Omental fat pad (tissue), 3 donors: ENCODE measurements at regions not wholly inside any gene's neighbourhood (a gene's known extent, or its start where the extent isn't known, plus 50 kb on each side); places are given as distances from the start of the nearest gene placed in this dataset.
A peak's percentile ranks its signal among the peaks of the same experiment; 100 is the strongest.
"Not testable (repeated sequence)": the region's sequence is repeated elsewhere in the genome, so short reads cannot be mapped to it uniquely, and the experiment has no call there.

ENCODE experiments used
- ATAC-seq: fragments of 150-250 bp; one replicate; pipeline ENCODE4 v1.9.1; 2016; ENCODE audit warnings: mild to moderate bottlenecking, moderate library complexity; ENCODE audit not compliant: low FRiP score
- DNase-seq: peaks from one replicate; pipeline ENCODE4 v3.0.0-alpha.2; 2019; ENCODE audit warnings: low spot score
- CTCF ChIP-seq, 3 donors: fragments of 450-650 bp; IDR thresholded peaks; one replicate each; pipeline ENCODE4 v1.5.1; 2016 to 2017; ENCODE audit warnings: antibody characterized with exemption in 3 of 3, mild to moderate bottlenecking in 3 of 3, moderate library complexity in 2 of 3

DNA sequence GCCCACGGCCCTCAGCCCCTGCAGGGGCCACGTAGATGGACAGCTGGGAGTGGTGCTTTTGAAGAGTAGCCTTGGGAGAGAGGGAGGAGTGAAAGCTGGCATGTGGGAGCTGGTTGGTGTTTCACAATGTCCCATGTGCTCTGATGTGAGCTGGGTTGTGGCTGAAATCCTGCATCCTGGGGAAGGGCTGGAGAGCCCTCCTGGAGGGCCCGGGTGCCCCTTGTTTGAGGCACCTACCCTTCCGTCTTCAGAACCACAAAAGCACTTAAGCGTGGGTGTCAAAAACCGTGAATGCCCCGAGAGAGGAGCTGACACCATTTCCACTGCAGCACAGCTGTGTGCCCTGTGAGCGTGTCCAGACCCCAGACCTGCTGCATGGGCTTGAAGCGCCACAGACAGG, 199.1 kb upstream of the ZNF618 start:
- ATAC-seq = no peak
- TF ChIP-seq CTCF (IDR thresholded peaks at IDR 0.05) = no peak
- no peak for DNase-seq

DNA sequence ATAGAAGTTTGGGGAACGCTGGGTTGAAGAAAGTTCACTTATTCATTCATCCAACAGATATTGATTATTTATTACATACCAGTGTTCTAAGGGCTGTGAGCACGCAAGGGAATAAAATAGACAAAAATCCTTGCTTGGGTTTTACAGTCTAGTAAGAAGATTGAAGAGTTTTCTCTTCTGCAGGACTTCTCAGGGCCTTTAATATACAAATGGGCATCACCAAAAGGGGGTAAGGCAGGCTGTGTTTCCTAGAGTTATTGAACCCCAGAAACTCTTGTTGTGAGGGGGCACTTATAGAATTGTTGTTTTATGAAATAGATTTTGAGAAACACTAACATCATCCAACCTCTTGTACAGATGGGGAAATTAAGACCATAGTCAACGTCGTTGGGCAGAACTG, 198.5 kb upstream of the ZNF618 start:
- ATAC-seq (no peak), DNase-seq (no peak)
- no peak for TF ChIP-seq CTCF (IDR thresholded peaks at IDR 0.05)

DNA sequence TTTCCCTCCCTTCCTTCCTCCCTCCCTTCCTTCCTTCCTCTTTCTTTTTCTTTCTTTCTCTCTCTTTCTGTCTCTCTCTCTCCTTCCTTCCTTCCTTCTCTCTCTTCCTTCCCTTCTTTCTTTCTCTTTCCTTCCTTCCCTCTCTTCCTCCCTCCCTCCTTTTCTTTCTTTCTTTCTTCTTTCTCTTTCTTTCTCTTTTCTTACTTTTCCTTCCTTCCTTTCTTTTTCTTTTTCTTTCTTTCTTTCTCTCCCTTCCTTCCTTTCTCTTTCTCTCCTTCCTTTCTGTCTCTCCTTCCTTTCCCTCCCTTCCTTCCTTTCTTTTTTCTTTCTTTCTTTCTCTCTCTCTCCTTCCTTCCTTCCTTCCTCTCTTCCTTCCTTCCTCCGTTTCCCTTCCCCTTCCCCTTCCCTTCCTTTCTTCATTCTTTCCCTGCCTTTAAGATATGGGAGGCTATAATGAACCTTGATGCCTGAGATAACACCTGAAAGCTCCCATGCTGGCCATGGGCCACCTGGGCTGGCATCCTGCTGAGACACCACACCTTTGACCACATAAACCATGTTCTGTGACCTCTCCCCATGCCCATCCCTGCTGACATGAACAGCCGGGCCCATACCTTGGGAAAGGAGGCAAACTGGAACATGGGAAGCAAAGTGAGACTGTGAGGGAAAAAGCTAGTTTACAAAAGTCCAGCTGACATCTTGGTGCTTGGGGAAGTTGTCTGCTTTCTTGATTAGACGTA, 197.8 kb upstream of the ZNF618 start:
- no peak for DNase-seq
- TF ChIP-seq CTCF (IDR thresholded peaks at IDR 0.05) = no peak
- ATAC-seq = no peak

GRCh38 chr9:113678859-113679256, 197.3 kb upstream of the ZNF618 start:
- TF ChIP-seq CTCF (IDR thresholded peaks at IDR 0.05) = no peak
- DNase-seq (no peak), ATAC-seq (no peak)

GRCh38 chr9:113682297-113682771, 193.8 kb upstream of the ZNF618 start:
- TF ChIP-seq CTCF (IDR thresholded peaks at IDR 0.05) = peak in 1 of 3 donors; percentile 35
- ATAC-seq = peak; percentile 77
- DNase-seq = peak; percentile 85

DNA sequence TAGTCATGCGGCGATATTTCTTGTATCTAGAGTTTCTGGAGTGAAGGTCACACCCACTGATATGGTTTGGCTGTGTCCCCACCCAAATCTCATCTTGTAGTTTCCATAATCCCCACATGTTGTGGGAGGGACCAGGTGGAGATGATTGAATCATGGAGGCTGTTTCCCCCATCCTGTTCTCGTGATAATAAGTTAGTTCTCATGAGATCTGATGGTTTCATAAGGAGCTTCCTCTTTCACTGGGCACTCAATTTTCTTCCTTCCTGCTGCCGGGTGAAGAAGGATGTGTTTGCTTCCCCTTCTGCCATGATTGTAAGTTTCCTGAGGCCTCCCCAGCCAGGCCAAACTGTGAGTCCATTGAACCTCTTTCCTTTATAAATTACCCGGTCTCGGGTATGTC, 190.5 kb upstream of the ZNF618 start:
- DNase-seq, ATAC-seq: not testable (repeated sequence)

- ATAC-seq (no peak), DNase-seq (no peak)
- no peak for TF ChIP-seq CTCF (IDR thresholded peaks at IDR 0.05)
These were observed 188.9 kb upstream of the ZNF618 start for GRCh38 chr9:113687107-113687679.
